NOMO-1 treated with dmso at 0.1 percent for 144 hours (cell line): ENCODE measurements at regions not wholly inside any gene's neighbourhood (a gene's known extent, or its start where the extent isn't known, plus 50 kb on each side); places are given as distances from the start of the nearest gene placed in this dataset.

ENCODE experiments used
- DNase-seq: peaks from one replicate; lab custom pipeline; 2025; ENCODE audit not compliant: unreplicated experiment; lab: John Stamatoyannopoulos, UW

DNA sequence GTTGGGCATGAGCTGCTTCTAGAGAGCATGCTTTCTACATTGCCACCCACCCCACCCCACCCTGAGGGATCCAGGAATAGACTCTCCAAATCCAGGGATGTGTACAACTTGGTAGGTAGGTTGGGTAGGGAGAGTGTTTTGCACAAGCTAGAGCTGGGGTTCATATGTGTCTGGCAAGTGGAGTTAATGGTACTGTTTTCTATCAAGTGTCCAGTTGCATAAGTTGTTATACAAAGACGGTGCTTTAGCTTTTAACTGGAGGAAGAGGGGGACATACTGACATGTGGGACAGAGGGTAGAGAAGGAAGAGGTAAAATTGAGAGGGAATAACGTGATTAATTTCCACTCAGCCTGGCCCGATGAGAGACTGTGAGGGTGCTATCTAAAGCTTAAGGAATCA is 51.0 kb upstream of the TNC start:
- DNase-seq: no peak

DNA sequence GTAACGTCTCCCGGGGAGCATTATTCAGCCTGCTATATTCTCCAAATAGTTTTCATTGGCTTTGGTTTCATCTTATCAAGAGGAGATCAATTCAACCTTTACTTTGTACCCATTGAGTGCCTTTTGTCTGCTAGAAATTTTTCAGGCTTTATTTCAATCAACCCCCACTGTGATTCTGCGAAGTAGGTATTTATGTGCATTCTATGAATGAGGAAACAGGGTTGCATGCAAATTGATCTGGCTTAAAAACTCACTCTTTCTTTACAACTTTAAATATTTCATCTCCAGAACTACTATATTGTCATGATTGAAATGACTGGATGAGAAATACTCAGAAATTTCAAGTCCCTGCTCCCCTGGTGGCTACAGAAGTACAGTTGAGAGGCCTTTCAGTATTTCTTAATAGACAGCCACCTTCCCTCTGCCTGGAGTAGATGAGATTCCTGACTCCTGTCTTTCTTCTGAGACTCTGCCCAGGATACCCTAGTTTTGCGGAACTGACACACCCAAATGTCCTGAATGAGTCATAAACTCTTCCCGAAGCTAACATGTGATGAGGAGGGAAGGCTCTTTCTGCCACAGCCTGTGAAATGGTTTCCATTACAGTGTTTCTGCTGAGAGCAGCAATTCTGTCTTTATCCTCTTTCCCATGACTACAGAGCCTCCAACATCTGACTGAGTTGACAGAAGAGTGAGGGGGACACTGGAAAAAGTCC is 52.6 kb upstream of the TNC start:
- no peak for DNase-seq

DNA sequence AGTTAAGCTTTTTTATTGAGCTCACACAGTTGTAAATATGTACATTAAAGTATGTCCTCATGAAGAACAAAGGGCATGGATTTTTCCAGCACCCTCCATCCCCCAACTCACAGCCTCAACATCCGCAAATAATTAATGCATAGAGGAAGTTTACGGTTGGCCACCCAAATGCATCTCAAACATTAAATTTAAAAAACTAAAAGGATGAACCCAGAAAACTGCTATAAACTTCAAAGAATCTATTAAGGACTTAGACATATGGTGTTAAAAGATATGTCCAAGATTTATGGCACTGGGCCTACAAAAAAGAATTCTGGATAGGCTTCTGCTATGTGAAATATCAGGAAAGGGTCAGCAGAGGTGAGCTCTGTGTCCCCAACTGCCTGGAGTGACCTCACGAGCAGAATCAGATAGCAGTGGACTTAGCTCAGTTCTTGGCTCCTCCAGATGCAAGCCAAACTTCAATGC is 54.0 kb upstream of the TNC start:
- no peak for DNase-seq

- DNase-seq: no peak
Measured at GRCh38 chr9:115182264-115182663, 64.3 kb upstream of the TNC start.

DNA sequence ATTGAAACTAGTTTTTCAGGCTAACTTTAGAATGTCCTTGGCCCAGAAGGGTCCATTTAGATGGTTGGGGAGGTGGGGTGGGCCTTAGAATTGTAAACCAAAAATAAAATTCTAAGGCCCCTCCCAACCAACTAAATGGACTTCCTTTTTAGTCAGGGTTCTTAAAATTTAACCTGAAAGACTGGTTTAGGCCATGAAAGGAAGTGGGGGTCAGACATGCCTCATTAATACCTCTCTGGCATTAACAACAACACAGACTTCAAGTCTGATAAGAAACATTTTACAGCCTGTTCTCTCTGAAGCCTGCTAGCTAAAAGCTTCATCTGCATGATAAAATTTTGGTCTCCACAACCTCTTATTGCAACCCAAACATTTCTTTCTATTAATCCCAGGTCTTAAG is 65.5 kb upstream of the TNC start:
- DNase-seq: no peak

DNA sequence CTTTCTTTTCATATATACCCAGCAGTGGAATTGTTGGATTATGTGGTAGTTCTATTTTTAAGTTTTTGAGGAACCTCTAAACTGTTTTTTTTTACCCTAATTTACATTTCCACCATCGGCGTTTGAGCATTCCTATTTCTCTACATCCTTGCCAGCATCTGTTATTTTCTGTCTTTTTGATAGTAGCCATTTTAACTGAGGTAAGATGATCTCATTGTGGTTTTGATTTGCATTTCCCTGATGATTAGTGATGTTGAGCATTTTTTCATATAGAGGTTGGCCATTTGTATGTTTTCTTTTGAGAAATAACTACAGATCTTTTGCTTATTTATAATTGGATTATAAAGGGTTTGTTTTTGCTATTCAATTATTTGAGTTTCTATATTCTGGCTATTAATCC is 71.7 kb upstream of the TNC start:
- no peak for DNase-seq

- no peak for DNase-seq
Measured at GRCh38 chr9:115191667-115192066, 73.7 kb upstream of the TNC start.

- no peak for DNase-seq
Measured at GRCh38 chr9:115192280-115192679, 74.3 kb upstream of the TNC start.

DNA sequence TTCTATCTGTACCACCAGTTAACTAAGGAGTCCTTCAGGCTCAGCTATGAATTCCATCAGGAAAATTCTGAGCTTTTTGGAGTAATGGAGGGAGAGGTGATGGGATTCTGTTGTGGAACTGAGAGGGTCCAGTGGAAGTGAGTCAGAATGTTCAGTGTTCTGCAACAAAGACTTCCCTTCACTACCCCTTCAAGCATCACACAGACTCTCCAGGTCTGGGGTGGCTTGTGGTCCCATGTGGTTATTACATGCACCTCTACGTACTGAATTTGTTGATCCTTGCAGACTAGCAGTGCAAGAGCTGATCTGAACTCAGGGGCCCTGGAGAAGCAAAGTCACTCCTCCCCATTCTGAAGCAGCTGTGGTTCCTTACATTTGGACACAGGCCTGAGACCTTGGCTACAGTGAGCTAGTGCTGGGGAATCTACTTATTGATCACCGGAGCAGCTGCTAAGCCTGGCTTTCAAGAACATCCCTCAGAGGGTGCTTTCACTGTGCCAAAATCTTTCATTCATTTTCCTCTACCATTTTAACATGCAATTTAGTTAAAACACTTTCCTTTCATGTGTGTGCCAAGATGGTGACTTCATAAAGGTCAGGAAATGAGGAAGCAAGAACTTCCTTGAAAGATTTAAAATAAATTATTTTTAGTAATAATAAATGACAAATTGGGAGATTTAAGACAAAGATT is 75.0 kb upstream of the TNC start:
- DNase-seq: no peak

GRCh38 chr9:115193777-115194176 is 75.8 kb upstream of the TNC start:
- DNase-seq: no peak

GRCh38 chr9:115194216-115194615 is 76.3 kb upstream of the TNC start:
- DNase-seq: no peak

GRCh38 chr9:115195912-115196311 is 78.0 kb upstream of the TNC start:
- no peak for DNase-seq

DNA sequence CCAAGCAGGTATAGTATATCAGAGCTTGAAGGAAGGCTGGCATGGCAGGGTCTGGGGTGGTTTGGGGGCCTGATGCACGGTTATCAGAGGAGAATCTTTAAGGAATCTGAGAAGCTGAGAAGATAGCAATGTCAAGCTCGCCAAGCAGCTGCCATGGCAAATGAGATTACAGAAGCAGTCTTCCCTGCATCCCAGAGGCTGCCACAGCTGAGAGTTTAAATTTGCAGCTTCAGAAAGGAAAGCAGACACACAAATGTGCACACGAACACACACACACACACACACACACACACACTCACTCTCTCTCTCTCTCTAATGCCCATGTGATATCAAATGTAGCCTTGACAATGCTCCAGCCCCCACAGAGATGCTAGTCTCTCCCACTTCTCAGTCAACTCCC is 79.0 kb upstream of the TNC start:
- DNase-seq: no peak

- DNase-seq: no peak
Measured at GRCh38 chr9:115198001-115198400, 80.0 kb upstream of the TNC start.

DNA sequence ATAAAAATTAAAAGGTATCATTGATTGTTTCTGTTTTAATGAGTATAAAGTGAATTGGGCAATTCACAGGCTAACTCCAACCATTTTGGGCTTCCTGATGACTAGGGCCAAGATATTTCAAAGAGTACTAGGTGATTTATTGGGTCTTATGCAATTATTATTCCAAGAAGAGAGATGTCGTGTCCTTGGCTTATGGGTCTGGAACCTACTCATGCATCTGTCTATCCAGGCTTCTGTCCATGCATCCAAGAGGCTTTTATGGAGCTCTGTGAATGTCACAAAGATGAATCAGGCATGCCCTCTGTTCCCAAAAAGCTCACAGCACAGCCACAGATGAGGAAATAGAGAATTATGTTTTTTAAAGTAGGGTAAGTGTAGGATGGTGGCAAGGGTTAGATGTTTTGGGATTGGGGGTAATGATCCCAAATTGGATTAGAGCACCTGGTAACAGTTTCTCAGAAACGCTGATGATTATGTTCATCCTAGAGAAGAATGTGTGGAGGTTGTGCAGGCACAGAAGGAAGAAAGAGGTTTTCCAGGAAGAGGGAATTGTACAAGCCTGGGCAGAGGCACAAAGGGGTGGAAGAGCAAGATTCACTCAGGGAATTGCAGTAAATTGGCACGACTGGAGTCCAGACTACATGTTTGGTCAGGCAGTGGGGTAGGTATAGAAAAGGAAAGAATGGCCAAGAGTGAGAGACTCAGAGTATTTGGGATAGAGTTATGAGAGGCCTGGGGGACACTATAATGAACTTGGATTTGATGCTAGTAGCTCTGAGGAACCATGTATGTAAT is 83.0 kb upstream of the TNC start:
- DNase-seq: no peak

DNA sequence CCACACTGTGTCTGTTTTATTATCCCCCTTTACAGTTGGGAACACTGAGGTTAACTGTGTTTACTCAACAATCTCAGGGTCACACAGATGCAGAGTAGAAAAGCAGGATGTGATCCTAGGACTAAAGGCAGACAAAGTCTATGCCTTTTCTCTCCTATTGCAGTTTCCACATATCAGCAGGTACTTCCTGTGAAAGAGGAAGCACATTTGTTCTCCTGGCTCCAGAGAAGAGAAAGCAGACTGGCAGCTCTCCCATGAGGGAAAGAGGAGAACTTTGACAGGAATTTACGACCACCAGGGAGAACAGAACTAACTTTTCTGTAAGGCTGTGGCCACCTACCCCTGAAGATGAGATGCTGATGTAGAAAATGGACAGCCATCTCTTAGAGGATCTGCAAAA is 84.2 kb upstream of the TNC start:
- DNase-seq: no peak

- DNase-seq: no peak
Measured at GRCh38 chr9:115202960-115203751, 85.2 kb upstream of the TNC start.

DNA sequence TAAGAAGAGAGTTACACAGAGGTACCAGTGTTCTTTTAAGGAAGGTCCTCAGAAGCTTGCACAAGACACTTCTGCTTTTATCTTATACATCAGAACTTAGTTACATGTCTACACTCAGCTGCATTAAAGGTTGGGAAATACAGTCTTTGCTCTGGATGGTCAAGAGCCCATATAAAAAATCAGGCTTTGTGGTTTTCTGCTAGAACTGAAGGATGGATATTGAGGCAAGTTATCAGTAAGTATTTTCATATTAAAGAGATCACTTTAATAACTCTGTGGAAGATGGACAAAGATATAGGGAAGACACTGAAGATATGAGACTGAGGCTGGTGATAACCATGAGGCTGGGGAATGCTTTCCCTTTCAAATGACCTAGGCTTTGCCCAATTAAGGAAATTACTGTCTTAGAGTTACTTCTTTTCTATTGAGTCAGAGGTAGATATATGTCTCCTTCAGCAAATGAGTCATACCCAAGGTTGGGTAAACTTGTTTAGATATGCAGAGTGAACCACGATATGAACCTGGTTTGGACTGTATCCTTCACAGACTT is 87.0 kb upstream of the TNC start:
- no peak for DNase-seq

DNA sequence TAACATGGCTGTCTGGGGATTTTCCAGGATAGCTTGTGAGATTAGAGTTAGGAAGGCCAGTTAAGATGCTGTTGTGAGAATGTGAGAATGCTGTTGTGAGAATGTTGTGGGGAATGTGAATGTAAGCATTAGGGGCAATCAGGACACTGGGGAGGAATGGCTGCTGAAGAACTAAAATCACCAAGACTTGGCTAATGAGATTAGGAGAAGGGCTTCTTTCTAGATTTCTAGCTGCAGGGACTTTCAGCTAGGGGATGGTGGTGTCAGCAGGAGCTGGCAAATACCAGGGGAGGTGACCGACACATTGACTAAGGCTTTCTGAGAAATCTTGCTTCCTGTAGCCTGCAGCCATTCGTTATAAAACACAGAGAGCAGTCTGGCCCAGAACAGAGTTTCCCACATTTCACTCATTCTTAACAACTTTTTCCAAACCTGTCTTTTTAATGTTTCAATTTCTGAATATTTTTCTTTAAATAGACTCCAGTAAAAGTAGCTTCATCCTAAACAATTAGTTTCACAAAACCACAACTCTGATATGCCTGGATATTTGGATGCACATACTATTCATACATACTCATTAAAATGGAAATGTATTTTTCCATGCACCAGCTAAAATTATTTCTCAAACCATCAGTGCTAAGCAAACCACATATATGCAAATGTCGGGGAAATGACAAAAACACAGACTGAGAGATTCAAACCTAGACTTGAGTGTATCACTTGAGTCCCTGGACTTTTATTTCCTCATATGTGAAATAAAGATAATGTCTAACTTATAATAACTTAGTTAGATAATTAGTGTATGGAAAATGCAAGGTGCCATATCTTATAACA is 89.3 kb upstream of the TNC start:
- DNase-seq: no peak

GRCh38 chr9:115208501-115208900 is 90.5 kb upstream of the TNC start:
- no peak for DNase-seq
